ENCODE measurements at regions not wholly inside any gene's neighbourhood (a gene's known extent, or its start where the extent isn't known, plus 50 kb on each side); places are given as distances from the start of the nearest gene placed in this dataset.

DNA sequence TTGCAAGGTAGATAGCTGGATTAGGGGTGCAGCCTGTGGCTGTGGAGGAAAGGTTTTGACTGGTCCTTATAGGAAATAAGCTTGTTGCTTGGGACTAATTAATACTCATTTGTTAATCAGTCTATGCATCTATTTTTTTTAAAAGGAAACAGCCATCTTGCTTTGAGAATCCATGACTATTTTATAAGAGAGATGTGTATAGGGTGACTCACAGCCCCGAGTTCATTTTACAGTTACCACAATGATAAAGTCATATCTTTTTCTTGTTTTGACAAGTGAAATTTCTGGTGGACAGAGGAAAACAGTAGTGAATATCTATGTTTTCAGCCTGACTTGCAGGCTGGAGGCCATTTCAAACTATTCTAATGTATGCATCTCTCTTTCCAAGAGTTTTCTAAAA is 193.5 kb upstream of the CCDC68 start:
- TF ChIP-seq POLR2A (IDR thresholded peaks at IDR 0.05; ENCODE audit: low read length), result no peak
- TF ChIP-seq GATA1 (IDR thresholded peaks at IDR 0.05; ENCODE audit: low read depth, low read length), result no peak
